ENCODE measurements at regions not wholly inside any gene's neighbourhood (a gene's known extent, or its start where the extent isn't known, plus 50 kb on each side); places are given as distances from the start of the nearest gene placed in this dataset.

DNA sequence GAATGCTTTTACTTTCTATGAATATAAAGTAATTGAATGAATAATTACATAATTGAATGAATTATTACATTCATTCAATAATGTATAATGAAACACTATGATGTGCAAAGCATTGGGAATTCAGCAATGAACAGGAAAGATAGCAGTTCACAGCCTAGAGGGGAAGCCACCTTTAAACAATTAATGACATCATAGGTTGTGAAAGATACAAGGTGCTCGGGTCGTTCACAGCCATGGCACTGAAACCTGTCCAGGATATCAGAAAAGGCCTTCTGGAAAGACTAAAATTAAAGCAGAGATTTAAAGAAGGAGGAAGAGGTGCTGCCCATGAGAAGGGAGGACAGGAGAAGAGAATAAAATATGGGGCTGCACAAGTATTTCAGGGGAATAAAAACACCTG, 171.4 kb upstream of the KLF4 start:
- H3K27me3 ChIP-seq (ENCODE audit: control insufficient read depth, insufficient read depth, low read length) = peaks cover 4% of the 10 kb centered on the region

More for the DNA sequence above, 171.4 kb upstream of the KLF4 start:
- DNase-seq = no peak
- H2AK5ac ChIP-seq (ENCODE audit: low read depth, low read length) = no peak overlapping the region
- H2BK5ac ChIP-seq (ENCODE audit: low read depth, low read length, poor library complexity, severe bottlenecking) = no peak overlapping the region
- intact Hi-C loops (cut with micrococcal nuclease) (no loop called here), in situ Hi-C loops (cut with MboI; ENCODE audit: low sequenced_read_pairs) (no loop called here), dilution Hi-C loops (cut with HindIII; ENCODE audit: low sequenced_read_pairs, unreplicated experiment) (no loop called here)
- no peaks in the 10 kb centered on the region for H3K4me1 ChIP-seq (ENCODE audit: control insufficient read depth, insufficient read depth, low read length)
- no peak overlapping the region for H4K5ac ChIP-seq (ENCODE audit: low read depth, low read length)
- H3K36me3 ChIP-seq (ENCODE audit: control insufficient read depth, insufficient read depth, low read length) = no peaks in the 10 kb centered on the region
- H3K79me1 ChIP-seq (ENCODE audit: low read depth in 1 of 2, low read length in 2 of 2) = no peaks in the 10 kb centered on the region
- no peak overlapping the region for H3K23ac ChIP-seq (ENCODE audit: low read depth, low read length)
- no peak overlapping the region for H2AFZ ChIP-seq (replicated peaks; ENCODE audit: low read length, poor library complexity)
- H4K20me1 ChIP-seq (ENCODE audit: insufficient read depth, low read length) = no peaks in the 10 kb centered on the region
- no peak overlapping the region for H3K27ac ChIP-seq (ENCODE audit: insufficient read depth, low read length)
- no peak overlapping the region for H2BK120ac ChIP-seq (ENCODE audit: low read depth, low read length)
- no peak overlapping the region for H3K18ac ChIP-seq (ENCODE audit: low read depth, low read length)
- no peak overlapping the region for H3K9ac ChIP-seq (ENCODE audit: low read depth, low read length)
- ATAC-seq (ENCODE audit: low read depth) = no peak
- POLR2A ChIA-PET (ENCODE audit: unreplicated experiment) = no interaction called here
- H2BK20ac ChIP-seq (ENCODE audit: low read depth, low read length) = no peak overlapping the region
- H3K56ac ChIP-seq (ENCODE audit: extremely low read depth, insufficient read depth, low read length) = no peak overlapping the region
- no peak overlapping the region for H2BK15ac ChIP-seq (ENCODE audit: low read depth, low read length)
- 80% methylated on average over 2 of the region's 2 CpGs; no CpG with 5 or more reads in 1 of the 2 experiments for WGBS, 2 experiments (ENCODE audit: extremely low coverage in 2 of 2, insufficient read length in 1 of 2)
- H3K4me2 ChIP-seq (ENCODE audit: low read depth, low read length) = no peak overlapping the region
- no peaks in the 10 kb centered on the region for H3K9me1 ChIP-seq (ENCODE audit: insufficient read depth, low read length)
- H3K9me3 ChIP-seq (ENCODE audit: control insufficient read depth, insufficient read depth, low read length) = peaks cover 5% of the 10 kb centered on the region
- no peak overlapping the region for H3K14ac ChIP-seq (replicated peaks; ENCODE audit: low read depth, low read length)
- H2AK9ac ChIP-seq (replicated peaks; ENCODE audit: low read depth, low read length, poor library complexity) = no peak overlapping the region
- CTCF ChIA-PET = no interaction called here
- no TSS peak for BruUV-seq (replicated peaks)
- H3K4ac ChIP-seq (ENCODE audit: low read depth, low read length) = no peak overlapping the region
- TF ChIP-seq SMC3 (IDR thresholded peaks at IDR 0.05; ENCODE audit: low read depth, low read length) (no peak), CTCF (conservative IDR thresholded peaks at IDR 0.05; ENCODE audit: low read depth, low read length) (no peak), POLR2A (IDR thresholded peaks at IDR 0.05; ENCODE audit: low read depth, low read length) (no peak), MAZ (IDR thresholded peaks at IDR 0.05; ENCODE audit: borderline replicate concordance, low read depth, low read length) (no peak), MXI1 (IDR thresholded peaks at IDR 0.05; ENCODE audit: borderline replicate concordance, low read depth, low read length) (no peak), NFE2L2 (IDR thresholded peaks at IDR 0.05; ENCODE audit: low read depth, low read length) (no peak), CHD1 (IDR thresholded peaks at IDR 0.05; ENCODE audit: low read depth, low read length) (no peak), RCOR1 (IDR thresholded peaks at IDR 0.05; ENCODE audit: insufficient replicate concordance, low read length) (no peak), CEBPB (IDR thresholded peaks at IDR 0.05; ENCODE audit: low read depth, low read length) (no peak), BHLHE40 (IDR thresholded peaks at IDR 0.05; ENCODE audit: low read depth, low read length) (no peak)
- TF ChIP-seq, protein P1, sequence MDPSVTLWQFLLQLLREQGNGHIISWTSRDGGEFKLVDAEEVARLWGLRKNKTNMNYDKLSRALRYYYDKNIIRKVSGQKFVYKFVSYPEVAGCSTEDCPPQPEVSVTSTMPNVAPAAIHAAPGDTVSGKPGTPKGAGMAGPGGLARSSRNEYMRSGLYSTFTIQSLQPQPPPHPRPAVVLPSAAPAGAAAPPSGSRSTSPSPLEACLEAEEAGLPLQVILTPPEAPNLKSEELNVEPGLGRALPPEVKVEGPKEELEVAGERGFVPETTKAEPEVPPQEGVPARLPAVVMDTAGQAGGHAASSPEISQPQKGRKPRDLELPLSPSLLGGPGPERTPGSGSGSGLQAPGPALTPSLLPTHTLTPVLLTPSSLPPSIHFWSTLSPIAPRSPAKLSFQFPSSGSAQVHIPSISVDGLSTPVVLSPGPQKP (IDR thresholded peaks at IDR 0.05; ENCODE audit: borderline replicate concordance, low read depth, low read length) = no peak
- H4K8ac ChIP-seq (ENCODE audit: low read depth in 2 of 2, low read length in 2 of 2) = no peak overlapping the region
- H3K4me3 ChIP-seq (ENCODE audit: insufficient read depth, low read depth, low read length) = no peak overlapping the region
- H4K91ac ChIP-seq (ENCODE audit: insufficient read depth, low read depth, low read length) = no peak overlapping the region
